ENCODE measurements at regions not wholly inside any gene's neighbourhood (a gene's known extent, or its start where the extent isn't known, plus 50 kb on each side); places are given as distances from the start of the nearest gene placed in this dataset.

DNA sequence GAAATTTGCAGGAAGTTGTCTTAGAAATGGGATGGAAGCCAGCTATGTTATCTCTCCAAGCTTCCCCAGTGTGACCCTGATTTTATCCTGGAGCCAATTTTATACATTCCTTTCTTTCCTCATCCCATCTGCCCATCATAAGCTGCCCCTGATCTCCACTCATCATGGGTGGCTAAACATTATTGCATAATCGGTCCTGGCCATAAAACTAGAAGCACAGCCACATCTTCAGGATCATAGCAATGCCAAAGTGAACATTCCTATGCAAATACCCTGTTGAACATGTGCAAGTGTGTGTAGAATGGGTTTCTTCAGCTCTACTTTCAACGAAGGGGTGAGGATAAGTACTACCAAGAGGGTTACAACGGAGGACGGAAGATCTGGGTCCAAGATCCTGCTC, 50.6 kb upstream of the COG2 start:
- peaks cover 0 to 11% of the 10 kb centered on the region in 2 donors for H3K4me1 ChIP-seq (ENCODE audit: control insufficient read depth in 1 of 2, insufficient read depth in 2 of 2, low read length in 2 of 2)
- no peak overlapping the region for H3K9ac ChIP-seq (ENCODE audit: low read depth in 1 of 2, low read length in 2 of 2)
- no peaks in the 10 kb centered on the region for H3K27me3 ChIP-seq (ENCODE audit: control insufficient read depth in 1 of 2, insufficient read depth in 2 of 2, low read length in 2 of 2)
- no peak overlapping the region for H3K4me3 ChIP-seq (ENCODE audit: low read depth in 1 of 2, low read length in 2 of 2)
- H3K9me3 ChIP-seq (ENCODE audit: control insufficient read depth in 1 of 2, low read length in 2 of 2): no peaks in the 10 kb centered on the region
- no peak overlapping the region for H3K27ac ChIP-seq (ENCODE audit: low read depth, low read length)
- no peaks in the 10 kb centered on the region for H3K36me3 ChIP-seq (ENCODE audit: control insufficient read depth in 1 of 2, insufficient read depth in 2 of 2, low read length in 2 of 2)

DNA sequence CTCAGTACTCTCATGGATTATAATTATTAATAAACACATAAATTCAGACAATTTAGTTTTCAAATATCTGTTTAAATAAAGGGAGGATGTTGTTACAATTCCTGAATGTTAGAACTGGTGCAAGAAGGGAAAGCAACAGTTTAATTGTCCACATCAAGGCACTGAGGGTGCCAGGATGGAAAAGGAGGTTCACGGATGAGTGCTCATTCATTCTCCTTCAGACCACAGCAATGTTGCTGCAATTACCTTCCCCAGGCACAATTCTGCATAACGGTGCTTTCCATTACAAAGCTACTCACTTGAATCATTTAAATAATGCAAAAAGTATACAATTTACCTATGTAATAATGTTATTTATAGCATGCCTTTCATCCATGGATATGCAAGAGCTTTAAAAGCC, 52.3 kb upstream of the COG2 start:
- Histone ChIP-seq H3K36me3 (ENCODE audit: control insufficient read depth in 1 of 2, insufficient read depth in 2 of 2, low read length in 2 of 2) (no peaks in the 10 kb centered on the region), H3K9ac (ENCODE audit: low read depth in 1 of 2, low read length in 2 of 2) (no peak overlapping the region)

DNA sequence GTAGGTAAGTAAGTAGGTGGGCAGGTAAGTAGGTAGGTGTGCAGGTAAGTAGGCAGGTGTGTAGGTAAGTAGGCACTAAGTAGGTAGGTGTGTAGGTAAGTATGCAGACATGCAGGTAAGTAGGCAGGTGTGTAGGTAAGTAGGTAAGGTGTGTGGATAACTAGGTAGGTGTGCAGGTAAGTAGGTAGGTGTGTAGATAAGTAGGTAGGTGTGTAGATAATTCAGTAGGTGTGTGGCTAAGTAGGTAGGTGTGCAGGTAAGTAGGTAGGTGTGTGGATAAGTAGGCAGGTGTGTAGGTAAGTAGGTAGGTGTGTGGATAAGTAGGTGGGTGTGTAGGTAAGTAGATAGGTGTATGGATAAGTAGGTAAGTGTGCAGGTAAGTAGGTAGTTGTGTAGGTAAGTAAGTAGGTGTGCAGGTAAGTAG, 53.9 kb upstream of the COG2 start:
- Histone ChIP-seq H3K9ac (ENCODE audit: low read depth in 1 of 2, low read length in 2 of 2) (no peak overlapping the region), H3K4me1 (ENCODE audit: control insufficient read depth in 1 of 2, insufficient read depth in 2 of 2, low read length in 2 of 2) (peaks cover 0 to 6% of the 10 kb centered on the region in 2 donors), H3K4me3 (ENCODE audit: low read depth in 1 of 2, low read length in 2 of 2) (no peak overlapping the region), H3K9me3 (ENCODE audit: control insufficient read depth in 1 of 2, low read length in 2 of 2) (no peaks in the 10 kb centered on the region), H3K27me3 (ENCODE audit: control insufficient read depth in 1 of 2, insufficient read depth in 2 of 2, low read length in 2 of 2) (no peaks in the 10 kb centered on the region), H3K27ac (ENCODE audit: low read depth, low read length) (no peak overlapping the region), H3K36me3 (ENCODE audit: control insufficient read depth in 1 of 2, insufficient read depth in 2 of 2, low read length in 2 of 2) (no peaks in the 10 kb centered on the region)

More for the DNA sequence above, 52.3 kb upstream of the COG2 start:
- no peak overlapping the region for H3K4me3 ChIP-seq (ENCODE audit: low read depth in 1 of 2, low read length in 2 of 2)
- H3K27ac ChIP-seq (ENCODE audit: low read depth, low read length): no peak overlapping the region
- no peaks in the 10 kb centered on the region for H3K27me3 ChIP-seq (ENCODE audit: control insufficient read depth in 1 of 2, insufficient read depth in 2 of 2, low read length in 2 of 2)
- peaks cover 0 to 6% of the 10 kb centered on the region in 2 donors for H3K4me1 ChIP-seq (ENCODE audit: control insufficient read depth in 1 of 2, insufficient read depth in 2 of 2, low read length in 2 of 2)
- no peaks in the 10 kb centered on the region for H3K9me3 ChIP-seq (ENCODE audit: control insufficient read depth in 1 of 2, low read length in 2 of 2)

DNA sequence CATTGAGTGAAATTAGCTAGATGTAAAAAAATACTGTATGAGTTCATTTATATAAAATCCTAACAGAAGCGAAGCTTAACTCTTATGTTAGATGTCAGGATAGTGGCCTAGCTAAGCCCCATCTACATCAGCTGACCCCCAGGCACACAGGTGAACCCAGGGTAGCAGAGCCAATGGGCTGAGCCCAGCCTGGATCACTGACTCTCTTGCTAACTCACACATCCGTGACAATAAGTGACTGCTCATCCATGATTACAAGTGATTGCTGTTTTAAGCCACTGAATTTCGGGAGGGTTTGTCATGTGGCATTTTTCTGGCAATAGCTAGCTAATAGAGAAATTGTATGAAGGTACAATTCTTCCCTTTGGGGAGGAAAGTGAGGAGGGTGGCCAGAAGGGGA, 55.2 kb upstream of the COG2 start:
- Histone ChIP-seq H3K27ac (ENCODE audit: low read depth, low read length) (no peak overlapping the region), H3K36me3 (ENCODE audit: control insufficient read depth in 1 of 2, insufficient read depth in 2 of 2, low read length in 2 of 2) (no peaks in the 10 kb centered on the region), H3K4me3 (ENCODE audit: low read depth in 1 of 2, low read length in 2 of 2) (no peak overlapping the region), H3K27me3 (ENCODE audit: control insufficient read depth in 1 of 2, insufficient read depth in 2 of 2, low read length in 2 of 2) (no peaks in the 10 kb centered on the region), H3K9ac (ENCODE audit: low read depth in 1 of 2, low read length in 2 of 2) (no peak overlapping the region), H3K4me1 (ENCODE audit: control insufficient read depth in 1 of 2, insufficient read depth in 2 of 2, low read length in 2 of 2) (peaks cover 0 to 6% of the 10 kb centered on the region in 2 donors), H3K9me3 (ENCODE audit: control insufficient read depth in 1 of 2, low read length in 2 of 2) (no peaks in the 10 kb centered on the region)

DNA sequence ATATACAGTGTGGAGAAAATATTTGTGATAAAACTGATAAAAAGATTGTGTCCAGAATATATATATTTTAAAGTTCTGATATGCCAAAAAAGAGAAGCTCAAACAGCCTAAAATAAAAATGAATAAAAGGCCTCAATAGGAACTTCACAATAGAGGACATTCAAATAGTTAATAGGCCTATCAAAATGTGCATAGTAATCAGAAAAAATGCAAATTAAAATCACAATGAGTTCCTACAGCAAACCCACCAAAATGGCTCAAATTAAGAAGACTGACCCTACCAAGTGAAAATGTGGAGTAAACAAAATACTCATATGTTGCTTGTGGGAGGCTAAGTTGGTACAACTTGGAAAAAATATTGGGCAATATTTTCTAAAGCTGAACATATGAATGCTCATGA, 57.6 kb upstream of the COG2 start:
- H3K4me3 ChIP-seq (ENCODE audit: low read depth in 1 of 2, low read length in 2 of 2): no peak overlapping the region
- no peaks in the 10 kb centered on the region for H3K36me3 ChIP-seq (ENCODE audit: control insufficient read depth in 1 of 2, insufficient read depth in 2 of 2, low read length in 2 of 2)
- H3K27ac ChIP-seq (ENCODE audit: low read depth, low read length): no peak overlapping the region
- H3K9ac ChIP-seq (ENCODE audit: low read depth in 1 of 2, low read length in 2 of 2): no peak overlapping the region
- no peaks in the 10 kb centered on the region for H3K27me3 ChIP-seq (ENCODE audit: control insufficient read depth in 1 of 2, insufficient read depth in 2 of 2, low read length in 2 of 2)
- H3K4me1 ChIP-seq (ENCODE audit: control insufficient read depth in 1 of 2, insufficient read depth in 2 of 2, low read length in 2 of 2): no peaks in the 10 kb centered on the region
- peaks cover 0 to 4% of the 10 kb centered on the region in 2 donors for H3K9me3 ChIP-seq (ENCODE audit: control insufficient read depth in 1 of 2, low read length in 2 of 2)

DNA sequence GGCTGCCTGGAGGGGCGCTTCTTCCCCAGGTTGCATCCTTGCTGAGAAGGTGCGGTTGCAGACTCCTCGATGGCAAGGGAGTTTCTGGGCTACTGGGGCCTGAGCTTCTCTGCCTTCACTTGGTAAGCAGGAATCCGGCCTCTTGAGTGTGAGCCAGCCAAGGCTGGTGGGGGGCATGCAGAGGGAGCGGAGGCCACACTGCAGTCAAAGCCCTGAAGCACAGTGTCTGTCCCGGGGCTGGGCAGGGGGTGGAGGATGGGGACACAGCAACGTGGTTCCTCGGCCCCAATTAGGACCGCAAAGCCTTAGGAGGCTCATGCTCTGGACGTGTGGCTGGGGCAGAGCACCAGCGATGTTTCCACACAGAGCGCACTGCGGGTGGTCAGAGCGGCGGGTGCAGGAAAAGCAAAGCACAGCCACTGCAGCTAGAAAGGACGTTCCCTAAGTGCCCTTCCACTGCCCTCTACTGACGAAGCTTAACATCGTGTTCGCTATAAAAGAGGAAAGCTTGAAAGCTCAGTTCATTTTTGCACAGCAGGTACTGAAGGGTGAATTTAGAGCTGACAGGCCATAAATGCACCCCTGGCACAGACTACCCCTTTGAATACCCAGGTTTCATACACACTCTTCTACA, 60.7 kb upstream of the COG2 start:
- Histone ChIP-seq H3K36me3 (ENCODE audit: control insufficient read depth in 1 of 2, insufficient read depth in 2 of 2, low read length in 2 of 2) (no peaks in the 10 kb centered on the region), H3K27ac (ENCODE audit: low read depth, low read length) (no peak overlapping the region), H3K9me3 (ENCODE audit: control insufficient read depth in 1 of 2, low read length in 2 of 2) (peaks cover 0 to 4% of the 10 kb centered on the region in 2 donors), H3K4me3 (ENCODE audit: low read depth in 1 of 2, low read length in 2 of 2) (no peak overlapping the region), H3K9ac (ENCODE audit: low read depth in 1 of 2, low read length in 2 of 2) (no peak overlapping the region), H3K4me1 (ENCODE audit: control insufficient read depth in 1 of 2, insufficient read depth in 2 of 2, low read length in 2 of 2) (peaks cover under 1 to 4% of the 10 kb centered on the region in 2 donors), H3K27me3 (ENCODE audit: control insufficient read depth in 1 of 2, insufficient read depth in 2 of 2, low read length in 2 of 2) (no peaks in the 10 kb centered on the region)

DNA sequence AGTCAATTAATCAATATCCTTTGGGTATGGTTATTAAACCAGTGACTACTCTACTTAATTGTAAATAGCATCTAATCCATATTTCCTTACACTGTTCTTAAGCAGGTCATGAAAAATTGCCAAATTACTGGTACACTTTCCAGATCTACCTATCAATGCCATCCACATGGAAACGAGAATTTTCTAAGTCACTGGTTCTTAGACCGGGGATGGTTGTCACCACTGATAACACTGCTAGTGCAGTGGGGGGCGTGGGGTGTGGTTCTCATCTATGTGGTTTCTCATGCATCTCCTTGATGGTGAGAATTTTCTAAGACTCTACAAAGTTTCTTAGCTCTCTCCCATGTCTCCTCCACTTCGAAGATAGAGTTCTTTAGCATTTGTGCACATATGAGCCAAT, 63.7 kb upstream of the COG2 start:
- Histone ChIP-seq H3K27ac (ENCODE audit: low read depth, low read length) (no peak overlapping the region), H3K9me3 (ENCODE audit: control insufficient read depth in 1 of 2, low read length in 2 of 2) (peaks cover 0 to 4% of the 10 kb centered on the region in 2 donors), H3K4me3 (ENCODE audit: low read depth in 1 of 2, low read length in 2 of 2) (no peak overlapping the region), H3K27me3 (ENCODE audit: control insufficient read depth in 1 of 2, insufficient read depth in 2 of 2, low read length in 2 of 2) (no peaks in the 10 kb centered on the region), H3K36me3 (ENCODE audit: control insufficient read depth in 1 of 2, insufficient read depth in 2 of 2, low read length in 2 of 2) (no peaks in the 10 kb centered on the region), H3K4me1 (ENCODE audit: control insufficient read depth in 1 of 2, insufficient read depth in 2 of 2, low read length in 2 of 2) (peaks cover 4 to 11% of the 10 kb centered on the region in 2 donors), H3K9ac (ENCODE audit: low read depth in 1 of 2, low read length in 2 of 2) (no peak overlapping the region)

DNA sequence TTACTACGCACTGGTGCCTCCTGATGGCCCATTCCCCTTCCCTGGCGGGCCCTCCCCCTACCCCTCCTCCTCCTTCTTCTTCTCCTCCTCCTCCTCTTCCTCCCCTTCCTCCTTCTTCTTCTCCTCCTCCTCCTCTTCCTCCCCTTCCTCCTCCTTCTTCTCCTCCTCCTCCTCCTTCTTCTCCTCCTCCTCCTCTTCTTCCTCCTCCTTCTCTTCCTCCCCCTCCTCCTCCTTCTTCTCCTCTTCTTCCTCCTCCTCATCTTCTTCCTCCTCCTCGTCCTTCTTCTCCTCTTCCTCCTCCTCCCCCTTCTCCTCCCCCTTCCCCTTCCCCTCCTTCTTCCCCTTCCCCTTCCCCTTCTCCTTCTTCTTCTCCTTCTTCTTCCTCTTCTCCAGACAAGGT, 64.7 kb upstream of the COG2 start:
- H3K4me3 ChIP-seq (ENCODE audit: low read depth in 1 of 2, low read length in 2 of 2): no peak overlapping the region
- no peaks in the 10 kb centered on the region for H3K27me3 ChIP-seq (ENCODE audit: control insufficient read depth in 1 of 2, insufficient read depth in 2 of 2, low read length in 2 of 2)
- peaks cover 11 to 17% of the 10 kb centered on the region in 2 donors for H3K4me1 ChIP-seq (ENCODE audit: control insufficient read depth in 1 of 2, insufficient read depth in 2 of 2, low read length in 2 of 2)
- H3K36me3 ChIP-seq (ENCODE audit: control insufficient read depth in 1 of 2, insufficient read depth in 2 of 2, low read length in 2 of 2): no peaks in the 10 kb centered on the region
- no peak overlapping the region for H3K27ac ChIP-seq (ENCODE audit: low read depth, low read length)
- no peak overlapping the region for H3K9ac ChIP-seq (ENCODE audit: low read depth in 1 of 2, low read length in 2 of 2)
- H3K9me3 ChIP-seq (ENCODE audit: control insufficient read depth in 1 of 2, low read length in 2 of 2): peaks cover 0 to 4% of the 10 kb centered on the region in 2 donors

DNA sequence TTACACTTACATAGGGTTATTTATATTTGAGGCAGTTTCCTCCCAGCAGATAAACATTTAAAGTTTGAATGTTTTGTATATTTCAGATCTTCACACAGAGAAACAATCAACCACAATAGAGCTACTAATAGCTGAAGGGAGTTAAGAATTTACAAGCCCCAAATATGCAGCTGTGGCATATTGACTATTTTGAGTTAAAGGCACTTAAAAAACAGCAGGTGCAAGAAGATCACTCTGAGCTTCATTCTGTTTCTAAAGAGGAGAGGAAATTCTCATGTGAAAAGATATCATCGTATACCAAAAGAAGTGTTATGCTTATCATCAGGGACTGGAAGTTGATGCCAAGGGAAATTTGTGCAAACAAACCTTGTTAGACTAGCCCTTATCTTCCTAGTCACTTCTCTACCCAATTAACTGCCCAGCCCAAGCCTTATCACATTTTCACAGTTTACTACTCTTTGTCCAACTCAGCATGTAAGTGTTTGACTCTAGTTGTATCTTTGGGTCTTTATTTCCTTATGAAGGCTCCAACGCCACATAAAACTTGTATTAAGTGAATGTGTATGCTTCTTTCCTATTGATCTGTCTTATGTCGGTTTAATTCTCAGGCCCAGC, 66.3 kb upstream of the COG2 start:
- no peak overlapping the region for H3K9ac ChIP-seq (ENCODE audit: low read depth in 1 of 2, low read length in 2 of 2)
- H3K9me3 ChIP-seq (ENCODE audit: control insufficient read depth in 1 of 2, low read length in 2 of 2): no peaks in the 10 kb centered on the region
- no peaks in the 10 kb centered on the region for H3K27me3 ChIP-seq (ENCODE audit: control insufficient read depth in 1 of 2, insufficient read depth in 2 of 2, low read length in 2 of 2)
- H3K27ac ChIP-seq (ENCODE audit: low read depth, low read length): no peak overlapping the region
- no peak overlapping the region for H3K4me3 ChIP-seq (ENCODE audit: low read depth in 1 of 2, low read length in 2 of 2)
- no peaks in the 10 kb centered on the region for H3K36me3 ChIP-seq (ENCODE audit: control insufficient read depth in 1 of 2, insufficient read depth in 2 of 2, low read length in 2 of 2)
- H3K4me1 ChIP-seq (ENCODE audit: control insufficient read depth in 1 of 2, insufficient read depth in 2 of 2, low read length in 2 of 2): peaks cover 24 to 31% of the 10 kb centered on the region in 2 donors

DNA sequence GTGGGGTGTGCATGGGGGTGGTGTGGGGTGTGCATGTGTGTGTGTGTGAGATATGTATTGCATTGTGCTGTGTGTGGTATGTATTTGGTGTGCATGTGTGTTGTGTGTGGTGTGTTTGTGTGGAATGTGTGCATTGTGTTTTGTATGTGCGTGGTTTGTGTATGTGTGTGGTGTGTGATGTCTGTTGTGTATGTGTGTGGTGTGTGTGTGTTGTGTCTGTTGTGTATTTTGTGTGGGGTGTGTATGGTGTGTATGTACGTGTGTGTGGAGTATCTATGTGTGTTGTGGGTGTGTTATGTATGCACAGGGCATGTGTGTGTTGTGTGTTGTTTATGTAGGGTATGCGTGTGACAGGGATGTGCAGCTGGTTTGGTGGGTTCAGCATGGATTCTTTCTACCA, 67.8 kb upstream of the COG2 start:
- Histone ChIP-seq H3K36me3 (ENCODE audit: control insufficient read depth in 1 of 2, insufficient read depth in 2 of 2, low read length in 2 of 2) (no peaks in the 10 kb centered on the region), H3K4me3 (ENCODE audit: low read depth in 1 of 2, low read length in 2 of 2) (no peak overlapping the region), H3K27ac (ENCODE audit: low read depth, low read length) (no peak overlapping the region), H3K4me1 (ENCODE audit: control insufficient read depth in 1 of 2, insufficient read depth in 2 of 2, low read length in 2 of 2) (peaks cover 29 to 36% of the 10 kb centered on the region in 2 donors), H3K9me3 (ENCODE audit: control insufficient read depth in 1 of 2, low read length in 2 of 2) (no peaks in the 10 kb centered on the region), H3K27me3 (ENCODE audit: control insufficient read depth in 1 of 2, insufficient read depth in 2 of 2, low read length in 2 of 2) (no peaks in the 10 kb centered on the region), H3K9ac (ENCODE audit: low read depth in 1 of 2, low read length in 2 of 2) (no peak overlapping the region)

All from duodenal mucosa (tissue), 2 donors.